Liver (tissue), 8 donors: ENCODE measurements at regions not wholly inside any gene's neighbourhood (a gene's known extent, or its start where the extent isn't known, plus 50 kb on each side); places are given as distances from the start of the nearest gene placed in this dataset.

ENCODE experiments used
- DNase-seq: peaks from one replicate; pipeline ENCODE4 v3.0.0-alpha.2; 2017; ENCODE audit warnings: low spot score
- H3K27ac ChIP-seq, 2 donors: one replicate each; pipeline ENCODE4 v1.7.0; 2013; ENCODE audit warnings: inconsistent platforms in 2 of 2, low read length in 2 of 2, control low read depth in 1 of 2, low read depth in 1 of 2, mild to moderate bottlenecking in 1 of 2
- H3K27me3 ChIP-seq, 4 donors: one replicate each; pipeline versions ENCODE4 v1.6.1 to v1.7.0; 2013; ENCODE audit warnings: low read length in 3 of 4, inconsistent platforms in 1 of 4, mild to moderate bottlenecking in 1 of 4, moderate library complexity in 1 of 4; ENCODE audit not compliant: control insufficient read depth in 4 of 4, insufficient read depth in 4 of 4
- H3K36me3 ChIP-seq, 4 donors: one replicate each; pipeline versions ENCODE4 v1.6.1 to v1.7.0; 2013; ENCODE audit warnings: low read length in 3 of 4, mild to moderate bottlenecking in 3 of 4, low read depth in 1 of 4, moderate library complexity in 1 of 4; ENCODE audit not compliant: control insufficient read depth in 4 of 4, insufficient read depth in 3 of 4
- H3K4me1 ChIP-seq, 4 donors: one replicate each; pipeline versions ENCODE4 v1.6.1 to v1.7.0; 2013; ENCODE audit warnings: low read length in 3 of 4, mild to moderate bottlenecking in 3 of 4, moderate library complexity in 1 of 4; ENCODE audit not compliant: control insufficient read depth in 4 of 4, insufficient read depth in 4 of 4
- H3K4me3 ChIP-seq, 3 donors: one replicate each; pipeline versions ENCODE4 v1.6.1 to v1.7.0; 2013; ENCODE audit warnings: low read length in 3 of 3, control low read depth in 1 of 3, low read depth in 1 of 3, mild to moderate bottlenecking in 1 of 3
- H3K9ac ChIP-seq, 2 donors: one replicate each; pipeline ENCODE4 v1.7.0; 2013; ENCODE audit warnings: low read length in 2 of 2, mild to moderate bottlenecking in 2 of 2, moderate library complexity in 2 of 2, control low read depth in 1 of 2, low read depth in 1 of 2
- H3K9me3 ChIP-seq, 4 donors: one replicate each; pipeline versions ENCODE4 v1.6.1 to v1.7.0; 2013; ENCODE audit warnings: low read length in 3 of 4; ENCODE audit not compliant: control insufficient read depth in 4 of 4
- EGR1 ChIP-seq, 2 donors: IDR thresholded peaks; 2 replicates each; pipeline ENCODE4 v1.6.1; 2016 to 2018; ENCODE audit warnings: antibody characterized with exemption in 2 of 2, low read depth in 2 of 2
- FOXA1 ChIP-seq: IDR thresholded peaks from 2 replicates; pipeline ENCODE4 v1.6.1; 2016; ENCODE audit warnings: antibody characterized with exemption
- FOXA2 ChIP-seq: IDR thresholded peaks from 2 replicates; pipeline ENCODE4 v1.6.1; 2016; ENCODE audit warnings: antibody characterized with exemption
- GABPA ChIP-seq, 2 donors: IDR thresholded peaks in 1 of 2; conservative IDR thresholded peaks in 1 of 2; 2 replicates each; pipeline ENCODE4 v1.6.1; 2016; ENCODE audit warnings: antibody characterized with exemption in 2 of 2, mild to moderate bottlenecking in 1 of 2, moderate library complexity in 1 of 2
- HNF4A ChIP-seq, 2 donors: conservative IDR thresholded peaks; 2 replicates each; pipeline ENCODE4 v1.6.1; 2016; ENCODE audit warnings: antibody characterized with exemption in 2 of 2, mild to moderate bottlenecking in 2 of 2
- HNF4G ChIP-seq: IDR thresholded peaks from 2 replicates; pipeline ENCODE4 v1.6.1; 2016; ENCODE audit warnings: antibody characterized with exemption
- JUND ChIP-seq, 2 donors: IDR thresholded peaks; 2 replicates each; pipeline ENCODE4 v1.6.1; 2016; ENCODE audit warnings: antibody characterized with exemption in 2 of 2
- NR2F2 ChIP-seq: IDR thresholded peaks from 2 replicates; pipeline ENCODE4 v1.6.1; 2016; ENCODE audit warnings: antibody characterized with exemption
- RAD21 ChIP-seq, 2 donors: IDR thresholded peaks; 2 replicates each; pipeline ENCODE4 v1.6.1; 2016; ENCODE audit warnings: antibody characterized with exemption in 2 of 2, mild to moderate bottlenecking in 2 of 2
- RXRA ChIP-seq, 2 donors: IDR thresholded peaks; 2 replicates each; pipeline ENCODE4 v1.6.1; 2017 to 2018; ENCODE audit warnings: antibody characterized with exemption in 2 of 2, mild to moderate bottlenecking in 1 of 2
- SP1 ChIP-seq: IDR thresholded peaks from 2 replicates; pipeline ENCODE4 v1.6.1; 2018; ENCODE audit warnings: antibody characterized with exemption, mild to moderate bottlenecking
- TAF1 ChIP-seq: conservative IDR thresholded peaks from 2 replicates; pipeline ENCODE4 v1.6.1; 2016; ENCODE audit warnings: antibody characterized with exemption, mild to moderate bottlenecking
- YY1 ChIP-seq: IDR thresholded peaks from 2 replicates; pipeline ENCODE4 v1.6.1; 2016; ENCODE audit warnings: antibody characterized with exemption, mild to moderate bottlenecking
- WGBS: extraction: QIAGEN DNeasy Blood & Tissue Kit; methylation state at CpG from one replicate; pipeline ENCODE4 v1.1.7; 2013; 5-methylcytosine and 5-hydroxymethylcytosine counted together
- TF ChIP-seq, protein P1 (sequence below): fragments of 150-350 bp; IDR thresholded peaks from 2 replicates; pipeline ENCODE4 v1.5.1; 2017; ENCODE audit warnings: improper control_type of control experiment, low read depth, low read length; ENCODE audit not compliant: missing input control
- TF ChIP-seq, protein P2 (sequence below): IDR thresholded peaks from 2 replicates; pipeline ENCODE4 v1.6.1; 2016; ENCODE audit warnings: antibody characterized with exemption
- TF ChIP-seq, protein P3 (sequence below): IDR thresholded peaks from 2 replicates; pipeline ENCODE4 v1.6.1; 2016; ENCODE audit warnings: antibody characterized with exemption, mild to moderate bottlenecking
- TF ChIP-seq, protein P4 (sequence below): IDR thresholded peaks from 2 replicates; pipeline ENCODE4 v1.6.1; 2016; ENCODE audit warnings: antibody characterized with exemption
- TF ChIP-seq, protein P5 (sequence below): IDR thresholded peaks from 2 replicates; pipeline ENCODE4 v1.6.1; 2016; ENCODE audit warnings: antibody characterized with exemption
- donor health status: healthy.
- donor health status: healthy.
- donor health status: healthy.
- donor health status: healthy.
- donor health status: healthy.

DNA sequence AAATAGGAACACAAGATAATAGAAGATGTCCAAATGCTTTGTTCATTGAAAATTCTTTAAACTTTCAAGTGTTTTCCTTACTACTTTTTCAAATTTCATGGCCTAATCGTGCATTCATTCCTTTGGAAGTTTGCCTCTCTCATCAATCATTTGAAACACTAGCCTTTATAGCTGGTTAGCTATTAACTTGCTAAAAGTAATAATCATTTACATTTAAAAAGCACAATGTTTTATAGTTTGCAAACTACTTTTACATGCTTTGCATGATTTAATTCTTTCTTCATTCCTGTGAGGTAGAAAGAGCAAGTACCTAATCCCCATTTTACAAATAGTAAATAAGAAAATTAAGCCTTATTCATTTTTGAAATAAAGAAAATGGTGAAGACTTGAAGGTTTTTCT lies 137.4 kb upstream of the SLC7A14 start:
- 80% methylated on average over 1 of the region's 1 CpG for WGBS
- no peak for DNase-seq
- TF ChIP-seq GABPA (IDR thresholded peaks at IDR 0.05 in 1 of 2, conservative IDR thresholded peaks at IDR 0.05 in 1 of 2) (no peak), RXRA (IDR thresholded peaks at IDR 0.05) (no peak), HNF4G (no peak), SP1 (no peak), EGR1 (IDR thresholded peaks at IDR 0.05; ENCODE audit: low read depth in 2 of 2) (no peak), FOXA1 (no peak), YY1 (no peak), FOXA2 (no peak), RAD21 (IDR thresholded peaks at IDR 0.05) (no peak), HNF4A (conservative IDR thresholded peaks at IDR 0.05) (no peak), TAF1 (no peak), JUND (IDR thresholded peaks at IDR 0.05) (no peak)
- TF ChIP-seq, protein P1, sequence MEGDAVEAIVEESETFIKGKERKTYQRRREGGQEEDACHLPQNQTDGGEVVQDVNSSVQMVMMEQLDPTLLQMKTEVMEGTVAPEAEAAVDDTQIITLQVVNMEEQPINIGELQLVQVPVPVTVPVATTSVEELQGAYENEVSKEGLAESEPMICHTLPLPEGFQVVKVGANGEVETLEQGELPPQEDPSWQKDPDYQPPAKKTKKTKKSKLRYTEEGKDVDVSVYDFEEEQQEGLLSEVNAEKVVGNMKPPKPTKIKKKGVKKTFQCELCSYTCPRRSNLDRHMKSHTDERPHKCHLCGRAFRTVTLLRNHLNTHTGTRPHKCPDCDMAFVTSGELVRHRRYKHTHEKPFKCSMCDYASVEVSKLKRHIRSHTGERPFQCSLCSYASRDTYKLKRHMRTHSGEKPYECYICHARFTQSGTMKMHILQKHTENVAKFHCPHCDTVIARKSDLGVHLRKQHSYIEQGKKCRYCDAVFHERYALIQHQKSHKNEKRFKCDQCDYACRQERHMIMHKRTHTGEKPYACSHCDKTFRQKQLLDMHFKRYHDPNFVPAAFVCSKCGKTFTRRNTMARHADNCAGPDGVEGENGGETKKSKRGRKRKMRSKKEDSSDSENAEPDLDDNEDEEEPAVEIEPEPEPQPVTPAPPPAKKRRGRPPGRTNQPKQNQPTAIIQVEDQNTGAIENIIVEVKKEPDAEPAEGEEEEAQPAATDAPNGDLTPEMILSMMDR = no peak
- TF ChIP-seq, protein P2, sequence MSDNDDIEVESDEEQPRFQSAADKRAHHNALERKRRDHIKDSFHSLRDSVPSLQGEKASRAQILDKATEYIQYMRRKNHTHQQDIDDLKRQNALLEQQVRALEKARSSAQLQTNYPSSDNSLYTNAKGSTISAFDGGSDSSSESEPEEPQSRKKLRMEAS = no peak
- TF ChIP-seq, protein P3, sequence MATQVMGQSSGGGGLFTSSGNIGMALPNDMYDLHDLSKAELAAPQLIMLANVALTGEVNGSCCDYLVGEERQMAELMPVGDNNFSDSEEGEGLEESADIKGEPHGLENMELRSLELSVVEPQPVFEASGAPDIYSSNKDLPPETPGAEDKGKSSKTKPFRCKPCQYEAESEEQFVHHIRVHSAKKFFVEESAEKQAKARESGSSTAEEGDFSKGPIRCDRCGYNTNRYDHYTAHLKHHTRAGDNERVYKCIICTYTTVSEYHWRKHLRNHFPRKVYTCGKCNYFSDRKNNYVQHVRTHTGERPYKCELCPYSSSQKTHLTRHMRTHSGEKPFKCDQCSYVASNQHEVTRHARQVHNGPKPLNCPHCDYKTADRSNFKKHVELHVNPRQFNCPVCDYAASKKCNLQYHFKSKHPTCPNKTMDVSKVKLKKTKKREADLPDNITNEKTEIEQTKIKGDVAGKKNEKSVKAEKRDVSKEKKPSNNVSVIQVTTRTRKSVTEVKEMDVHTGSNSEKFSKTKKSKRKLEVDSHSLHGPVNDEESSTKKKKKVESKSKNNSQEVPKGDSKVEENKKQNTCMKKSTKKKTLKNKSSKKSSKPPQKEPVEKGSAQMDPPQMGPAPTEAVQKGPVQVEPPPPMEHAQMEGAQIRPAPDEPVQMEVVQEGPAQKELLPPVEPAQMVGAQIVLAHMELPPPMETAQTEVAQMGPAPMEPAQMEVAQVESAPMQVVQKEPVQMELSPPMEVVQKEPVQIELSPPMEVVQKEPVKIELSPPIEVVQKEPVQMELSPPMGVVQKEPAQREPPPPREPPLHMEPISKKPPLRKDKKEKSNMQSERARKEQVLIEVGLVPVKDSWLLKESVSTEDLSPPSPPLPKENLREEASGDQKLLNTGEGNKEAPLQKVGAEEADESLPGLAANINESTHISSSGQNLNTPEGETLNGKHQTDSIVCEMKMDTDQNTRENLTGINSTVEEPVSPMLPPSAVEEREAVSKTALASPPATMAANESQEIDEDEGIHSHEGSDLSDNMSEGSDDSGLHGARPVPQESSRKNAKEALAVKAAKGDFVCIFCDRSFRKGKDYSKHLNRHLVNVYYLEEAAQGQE = no peak
- TF ChIP-seq, protein P4, sequence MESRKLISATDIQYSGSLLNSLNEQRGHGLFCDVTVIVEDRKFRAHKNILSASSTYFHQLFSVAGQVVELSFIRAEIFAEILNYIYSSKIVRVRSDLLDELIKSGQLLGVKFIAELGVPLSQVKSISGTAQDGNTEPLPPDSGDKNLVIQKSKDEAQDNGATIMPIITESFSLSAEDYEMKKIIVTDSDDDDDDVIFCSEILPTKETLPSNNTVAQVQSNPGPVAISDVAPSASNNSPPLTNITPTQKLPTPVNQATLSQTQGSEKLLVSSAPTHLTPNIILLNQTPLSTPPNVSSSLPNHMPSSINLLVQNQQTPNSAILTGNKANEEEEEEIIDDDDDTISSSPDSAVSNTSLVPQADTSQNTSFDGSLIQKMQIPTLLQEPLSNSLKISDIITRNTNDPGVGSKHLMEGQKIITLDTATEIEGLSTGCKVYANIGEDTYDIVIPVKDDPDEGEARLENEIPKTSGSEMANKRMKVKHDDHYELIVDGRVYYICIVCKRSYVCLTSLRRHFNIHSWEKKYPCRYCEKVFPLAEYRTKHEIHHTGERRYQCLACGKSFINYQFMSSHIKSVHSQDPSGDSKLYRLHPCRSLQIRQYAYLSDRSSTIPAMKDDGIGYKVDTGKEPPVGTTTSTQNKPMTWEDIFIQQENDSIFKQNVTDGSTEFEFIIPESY = no peak
- TF ChIP-seq, protein P5, sequence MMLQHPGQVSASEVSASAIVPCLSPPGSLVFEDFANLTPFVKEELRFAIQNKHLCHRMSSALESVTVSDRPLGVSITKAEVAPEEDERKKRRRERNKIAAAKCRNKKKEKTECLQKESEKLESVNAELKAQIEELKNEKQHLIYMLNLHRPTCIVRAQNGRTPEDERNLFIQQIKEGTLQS = no peak

DNA sequence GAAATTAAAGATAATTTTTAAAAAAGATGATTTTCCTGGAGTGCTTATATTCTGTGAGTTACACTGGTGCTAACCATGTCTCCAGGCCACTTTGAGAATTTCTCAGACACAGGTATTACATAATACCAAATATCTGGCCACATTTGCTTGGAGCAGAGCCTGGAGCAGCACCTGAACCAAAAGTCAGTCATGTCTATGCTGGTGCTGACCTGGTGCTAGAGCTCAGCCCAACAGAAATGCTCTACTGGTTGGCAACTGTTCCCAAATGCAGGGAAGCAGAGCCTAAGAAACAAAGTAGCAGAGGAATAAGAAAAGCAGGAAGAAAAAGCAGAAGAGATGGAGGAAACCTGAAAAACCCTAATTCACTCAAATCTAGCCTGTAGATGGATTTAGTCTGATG lies 135.7 kb upstream of the SLC7A14 start:
- no peak for DNase-seq
- Histone ChIP-seq H3K9ac (no peak overlapping the region), H3K36me3 (no peaks in the 10 kb centered on the region), H3K27ac (no peak overlapping the region), H3K9me3 (no peaks in the 10 kb centered on the region), H3K4me3 (no peak overlapping the region), H3K27me3 (no peaks in the 10 kb centered on the region), H3K4me1 (peaks cover 0 to 3% (median 0%) of the 10 kb centered on the region in 4 donors)
- TF ChIP-seq NR2F2 = no peak
- TF ChIP-seq, protein P3 = no peak

More for the DNA sequence above, 137.4 kb upstream of the SLC7A14 start:
- H3K4me3 ChIP-seq = no peak overlapping the region
- no peaks in the 10 kb centered on the region for H3K9me3 ChIP-seq
- no peak overlapping the region for H3K9ac ChIP-seq
- H3K4me1 ChIP-seq = peaks cover 0 to 3% (median 0%) of the 10 kb centered on the region in 4 donors
- no peaks in the 10 kb centered on the region for H3K36me3 ChIP-seq
- H3K27ac ChIP-seq = no peak overlapping the region
- no peaks in the 10 kb centered on the region for H3K27me3 ChIP-seq
